GM12873 (cell line): ENCODE measurements at regions not wholly inside any gene's neighbourhood (a gene's known extent, or its start where the extent isn't known, plus 50 kb on each side); places are given as distances from the start of the nearest gene placed in this dataset.

Source experiments
- TF ChIP-seq, protein P1 (sequence below): IDR thresholded peaks from 2 replicates; pipeline ENCODE4 v1.5.1; 2012; ENCODE audit warnings: low read depth, mild to moderate bottlenecking, moderate library complexity, low read length, control low read depth; ENCODE audit not compliant: insufficient read depth; ENCODE audit errors: missing control alignments

DNA sequence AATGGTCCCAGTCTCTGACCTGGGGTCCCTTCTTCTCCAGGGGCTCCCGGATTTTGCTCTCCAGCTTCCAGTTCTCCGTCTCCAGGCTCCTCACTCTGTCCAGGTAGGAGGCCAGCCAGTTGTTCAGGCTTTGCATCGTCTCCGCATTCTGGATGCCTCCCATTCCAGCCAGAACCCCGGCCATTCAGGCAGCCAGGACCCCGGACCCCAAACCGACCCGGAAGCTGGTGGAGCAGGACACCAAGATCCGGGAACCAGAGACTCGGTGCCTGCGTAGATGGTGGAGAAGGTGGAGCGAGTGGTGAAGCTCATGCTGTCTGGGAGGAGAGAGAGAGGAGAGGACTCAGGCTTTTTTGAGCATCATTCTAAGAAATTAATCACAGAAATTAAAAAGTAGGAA, 572.4 kb upstream of the NCAM2 start:
- TF ChIP-seq, protein P1, sequence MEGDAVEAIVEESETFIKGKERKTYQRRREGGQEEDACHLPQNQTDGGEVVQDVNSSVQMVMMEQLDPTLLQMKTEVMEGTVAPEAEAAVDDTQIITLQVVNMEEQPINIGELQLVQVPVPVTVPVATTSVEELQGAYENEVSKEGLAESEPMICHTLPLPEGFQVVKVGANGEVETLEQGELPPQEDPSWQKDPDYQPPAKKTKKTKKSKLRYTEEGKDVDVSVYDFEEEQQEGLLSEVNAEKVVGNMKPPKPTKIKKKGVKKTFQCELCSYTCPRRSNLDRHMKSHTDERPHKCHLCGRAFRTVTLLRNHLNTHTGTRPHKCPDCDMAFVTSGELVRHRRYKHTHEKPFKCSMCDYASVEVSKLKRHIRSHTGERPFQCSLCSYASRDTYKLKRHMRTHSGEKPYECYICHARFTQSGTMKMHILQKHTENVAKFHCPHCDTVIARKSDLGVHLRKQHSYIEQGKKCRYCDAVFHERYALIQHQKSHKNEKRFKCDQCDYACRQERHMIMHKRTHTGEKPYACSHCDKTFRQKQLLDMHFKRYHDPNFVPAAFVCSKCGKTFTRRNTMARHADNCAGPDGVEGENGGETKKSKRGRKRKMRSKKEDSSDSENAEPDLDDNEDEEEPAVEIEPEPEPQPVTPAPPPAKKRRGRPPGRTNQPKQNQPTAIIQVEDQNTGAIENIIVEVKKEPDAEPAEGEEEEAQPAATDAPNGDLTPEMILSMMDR: no peak

DNA sequence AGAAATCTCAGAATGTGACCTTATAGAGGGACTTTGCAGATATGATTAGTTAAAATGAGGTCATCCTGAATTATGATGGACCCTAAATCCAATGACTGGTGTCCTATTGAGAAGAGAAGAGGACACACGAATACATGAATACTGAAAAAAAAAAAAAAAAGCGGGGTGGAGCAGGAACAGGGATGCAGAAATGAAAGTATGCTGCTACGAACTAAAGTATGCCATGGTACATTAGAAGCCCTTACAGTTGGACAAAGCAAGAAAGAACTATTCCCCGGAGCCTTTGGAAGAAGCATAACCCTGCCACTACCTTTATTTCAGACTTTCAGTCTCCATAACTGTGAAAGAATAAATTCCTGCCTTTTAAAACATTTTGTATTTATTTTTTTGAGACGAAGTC, 557.9 kb upstream of the NCAM2 start:
- TF ChIP-seq, protein P1: no peak

DNA sequence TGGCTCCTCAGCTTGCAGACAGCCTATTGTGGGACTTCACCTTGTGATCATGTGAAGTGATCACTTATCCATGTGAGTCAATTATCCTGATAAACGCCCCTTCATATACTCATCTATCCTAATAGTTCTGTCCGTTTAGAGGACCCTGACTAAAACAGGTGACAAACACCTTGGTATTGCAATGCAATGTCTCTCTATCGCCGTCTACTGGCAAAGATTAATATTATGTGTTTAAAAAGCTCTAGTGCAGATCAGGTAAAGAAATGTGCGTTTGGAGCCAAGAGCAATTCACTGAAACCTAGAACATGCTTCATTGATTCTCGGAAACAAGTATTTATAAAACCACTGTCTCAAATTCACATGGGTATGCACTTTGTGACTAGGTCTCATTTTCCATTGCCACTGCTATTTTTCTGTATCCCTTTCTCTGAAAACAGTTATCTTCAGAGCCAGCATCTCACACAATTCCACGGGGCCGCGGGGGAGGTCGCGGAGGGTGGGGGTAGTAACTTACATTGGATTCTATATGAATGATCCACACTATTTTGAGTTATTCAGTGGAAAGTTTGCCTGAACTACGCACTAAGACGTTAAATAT, 554.6 kb upstream of the NCAM2 start:
- TF ChIP-seq, protein P1: peak; percentile 55

DNA sequence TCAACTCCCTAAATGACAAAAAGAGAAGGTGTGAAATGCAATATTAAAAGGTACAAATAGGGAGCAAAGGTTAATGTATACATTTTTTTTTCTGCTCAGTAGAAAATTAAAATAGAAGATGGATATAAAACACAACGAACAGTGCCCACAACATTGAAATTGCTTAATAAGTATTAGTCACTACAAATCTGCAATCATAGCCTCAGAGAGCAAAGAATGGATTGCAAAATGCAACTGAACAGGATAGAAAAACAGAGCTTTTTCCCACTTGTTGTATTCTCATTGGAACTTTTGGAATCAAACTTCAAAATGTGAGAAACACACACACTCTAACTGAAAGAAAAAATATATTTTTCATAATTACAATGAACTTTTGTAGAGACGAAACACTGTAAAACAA, 552.2 kb upstream of the NCAM2 start:
- TF ChIP-seq, protein P1: no peak

DNA sequence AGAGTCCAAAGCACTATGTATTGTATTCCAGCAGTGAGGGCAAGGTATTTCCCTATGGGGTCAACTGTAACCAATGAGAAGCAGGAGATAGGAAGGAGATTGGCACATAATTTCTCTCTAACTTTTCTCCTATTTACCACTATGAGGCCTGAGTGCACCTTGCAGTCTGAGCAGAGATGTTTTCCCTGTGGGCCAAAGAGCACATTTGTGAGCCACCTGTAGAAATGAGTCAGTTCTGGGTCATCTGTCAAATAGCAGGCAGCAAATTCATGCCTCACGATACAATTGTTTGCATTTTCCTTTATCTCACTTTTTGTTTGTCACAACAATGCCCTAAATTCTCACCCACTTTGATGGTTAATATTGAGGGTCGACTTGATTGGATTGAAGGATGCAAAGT, 547.2 kb upstream of the NCAM2 start:
- TF ChIP-seq, protein P1: no peak

DNA sequence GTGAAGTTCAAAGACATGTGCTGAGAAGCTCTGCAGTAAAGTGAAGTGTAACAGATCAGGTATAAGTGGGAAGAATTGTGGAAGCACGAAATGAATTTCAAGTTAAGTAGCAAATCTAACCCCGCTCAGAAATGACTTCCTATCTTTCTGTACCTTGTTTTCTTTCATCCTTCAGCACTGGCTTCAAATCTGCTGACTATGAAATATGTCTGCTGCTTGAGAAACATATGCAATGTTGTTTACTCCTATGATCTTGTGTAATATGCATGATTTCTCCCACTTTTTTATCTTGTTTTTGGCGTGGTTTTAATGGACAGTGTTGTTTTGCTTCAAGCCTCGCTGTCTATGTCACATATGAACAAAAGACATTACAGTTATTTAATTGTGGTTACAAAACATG, 545.3 kb upstream of the NCAM2 start:
- TF ChIP-seq, protein P1: no peak

DNA sequence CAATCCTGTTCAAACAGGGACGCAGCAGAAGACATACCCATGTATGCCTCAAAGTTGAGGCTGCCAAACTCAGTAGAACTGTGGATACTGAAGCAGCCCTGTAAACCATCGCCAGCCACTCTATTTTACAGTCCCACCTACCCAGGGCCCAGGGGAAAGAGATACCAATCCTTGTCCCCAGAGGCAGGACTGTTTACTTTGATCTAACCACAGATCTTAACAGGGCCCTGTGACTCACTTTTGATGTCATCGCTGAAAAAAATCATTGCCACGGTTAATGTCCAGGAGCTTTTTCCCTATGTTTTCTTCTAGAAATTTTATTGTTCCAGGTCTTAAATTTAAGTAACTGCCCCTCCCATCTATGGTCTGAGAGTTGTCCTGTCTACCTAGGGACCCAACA, 538.4 kb upstream of the NCAM2 start:
- TF ChIP-seq, protein P1: no peak
